WTC11 (cell line): ENCODE measurements at regions not wholly inside any gene's neighbourhood (a gene's known extent, or its start where the extent isn't known, plus 50 kb on each side); places are given as distances from the start of the nearest gene placed in this dataset.

Experiments
- ATAC-seq: fragments of 200-7000 bp; cut with Tn5 transposase; 2 replicates; pipeline ENCODE4 v1.10.0; 2021; ENCODE audit warnings: mild to moderate bottlenecking, moderate library complexity
- CTCF ChIA-PET: fragments of 300-600 bp; sonication (Branson Sonifier 250); formaldehyde crosslinking; loops from one replicate; lab custom pipeline; 2021; ENCODE audit warnings: antibody characterized with exemption; lab: Charles Lee
- POLR2A ChIA-PET: fragments of 350-600 bp; sonication (Branson Sonifier 250); formaldehyde crosslinking; loops from one replicate; lab custom pipeline; 2021; ENCODE audit warnings: antibody characterized with exemption; lab: Charles Lee
- DNase-seq: peaks from one replicate; pipeline ENCODE4 v3.0.0; 2021; ENCODE audit warnings: low spot score
- H3K27ac Mint-ChIP-seq: 2 replicates; pipeline ENCODE4 v1.8.0; 2021; ENCODE audit warnings: mixed read lengths
- H3K27me3 Mint-ChIP-seq: 2 replicates; pipeline ENCODE4 v1.8.0; 2021; ENCODE audit warnings: low read depth, mild to moderate bottlenecking, moderate library complexity, mixed read lengths
- H3K36me3 Mint-ChIP-seq: 2 replicates; pipeline ENCODE4 v1.8.0; 2021; ENCODE audit warnings: mixed read lengths
- H3K4me1 Mint-ChIP-seq: 2 replicates; pipeline ENCODE4 v1.8.0; 2022; ENCODE audit warnings: mixed read lengths
- H3K4me3 Mint-ChIP-seq: 2 replicates; pipeline ENCODE4 v1.8.0; 2021; ENCODE audit warnings: mild to moderate bottlenecking, moderate library complexity, mixed read lengths
- H3K9me3 Mint-ChIP-seq: 2 replicates; pipeline ENCODE4 v1.8.0; 2021; ENCODE audit warnings: mixed read lengths
- CBFB ChIP-seq: sonication (generic); formaldehyde crosslinking; IDR thresholded peaks from 2 replicates; pipeline ENCODE4 v1.8.1; 2022; ENCODE audit warnings: mild to moderate bottlenecking, low read depth, missing genetic modification reagents
- ELF4 ChIP-seq: sonication (generic); formaldehyde crosslinking; IDR thresholded peaks from 2 replicates; pipeline ENCODE4 v1.8.1; 2022; ENCODE audit warnings: low read depth, mild to moderate bottlenecking, moderate library complexity, missing genetic modification reagents
- FOXJ3 ChIP-seq: sonication (generic); formaldehyde crosslinking; IDR thresholded peaks from 2 replicates; pipeline ENCODE4 v1.9.0; 2021; ENCODE audit warnings: missing genetic modification reagents, mild to moderate bottlenecking, borderline replicate concordance
- FOXP1 ChIP-seq: sonication (generic); formaldehyde crosslinking; IDR thresholded peaks from 2 replicates; pipeline ENCODE4 v1.8.0; 2022; ENCODE audit warnings: missing genetic modification reagents, mild to moderate bottlenecking, moderate library complexity, borderline replicate concordance
- FOXP4 ChIP-seq: sonication (generic); formaldehyde crosslinking; IDR thresholded peaks from 2 replicates; pipeline ENCODE4 v1.8.0; 2022; ENCODE audit warnings: mild to moderate bottlenecking, missing genetic modification reagents
- IRF1 ChIP-seq: sonication (generic); formaldehyde crosslinking; IDR thresholded peaks from 2 replicates; pipeline ENCODE4 v1.8.0; 2023; ENCODE audit warnings: missing genetic modification reagents
- IRF2 ChIP-seq: sonication (generic); formaldehyde crosslinking; IDR thresholded peaks from 2 replicates; pipeline ENCODE4 v1.8.0; 2022; ENCODE audit warnings: low read depth, missing genetic modification reagents, borderline replicate concordance
- MXD4 ChIP-seq: fragments of 250-450 bp; sonication (Bioruptor Pico); IDR thresholded peaks from 2 replicates; pipeline ENCODE4 v1.8.0; 2021; ENCODE audit warnings: mild to moderate bottlenecking, moderate library complexity, borderline replicate concordance
- MYBL2 ChIP-seq: sonication (generic); formaldehyde crosslinking; IDR thresholded peaks from 2 replicates; pipeline ENCODE4 v1.8.1; 2023; ENCODE audit warnings: mild to moderate bottlenecking, moderate library complexity, missing genetic modification reagents
- NFATC4 ChIP-seq: fragments of 250-450 bp; sonication (Bioruptor Pico); IDR thresholded peaks from 2 replicates; pipeline ENCODE4 v1.9.0; 2021; ENCODE audit warnings: mild to moderate bottlenecking
- NR1H2 ChIP-seq: sonication (generic); formaldehyde crosslinking; IDR thresholded peaks from 2 replicates; pipeline ENCODE4 v1.9.0; 2021; ENCODE audit warnings: mild to moderate bottlenecking, moderate library complexity, missing genetic modification reagents
- SMAD3 ChIP-seq: sonication (generic); formaldehyde crosslinking; IDR thresholded peaks from 2 replicates; pipeline ENCODE4 v1.8.0; 2022; ENCODE audit warnings: missing genetic modification reagents, mild to moderate bottlenecking, borderline replicate concordance
- SP1 ChIP-seq: sonication (generic); formaldehyde crosslinking; conservative IDR thresholded peaks from 2 replicates; pipeline ENCODE4 v1.8.1; 2022; ENCODE audit warnings: missing genetic modification reagents
- ZNF671 ChIP-seq: fragments of 250-450 bp; sonication (Bioruptor Pico); IDR thresholded peaks from 2 replicates; pipeline ENCODE4 v1.8.0; 2021; ENCODE audit warnings: mild to moderate bottlenecking
- TF ChIP-seq, protein P1 (sequence below): sonication (generic); formaldehyde crosslinking; IDR thresholded peaks from 2 replicates; pipeline ENCODE4 v1.8.0; 2023; ENCODE audit warnings: mild to moderate bottlenecking, missing genetic modification reagents
- TF ChIP-seq, protein P2 (sequence below): sonication (generic); formaldehyde crosslinking; IDR thresholded peaks from 2 replicates; pipeline ENCODE4 v1.8.1; 2023; ENCODE audit warnings: mild to moderate bottlenecking, missing genetic modification reagents
- TF ChIP-seq, protein P3 (sequence below): sonication (generic); formaldehyde crosslinking; IDR thresholded peaks from 2 replicates; pipeline ENCODE4 v1.8.1; 2023; ENCODE audit warnings: mild to moderate bottlenecking, missing genetic modification reagents
- TF ChIP-seq, protein P4 (sequence below): sonication (generic); formaldehyde crosslinking; IDR thresholded peaks from 2 replicates; pipeline ENCODE4 v1.8.1; 2022; ENCODE audit warnings: mild to moderate bottlenecking, missing genetic modification reagents, moderate library complexity, borderline replicate concordance
- TF ChIP-seq, protein P5 (sequence below): sonication (generic); formaldehyde crosslinking; IDR thresholded peaks from 2 replicates; pipeline ENCODE4 v1.8.1; 2023; ENCODE audit warnings: mild to moderate bottlenecking, missing genetic modification reagents, borderline replicate concordance
- TF ChIP-seq, protein P6 (sequence below): sonication (generic); formaldehyde crosslinking; IDR thresholded peaks from 2 replicates; pipeline ENCODE4 v1.8.1; 2023; ENCODE audit warnings: mild to moderate bottlenecking, missing genetic modification reagents, moderate library complexity

DNA sequence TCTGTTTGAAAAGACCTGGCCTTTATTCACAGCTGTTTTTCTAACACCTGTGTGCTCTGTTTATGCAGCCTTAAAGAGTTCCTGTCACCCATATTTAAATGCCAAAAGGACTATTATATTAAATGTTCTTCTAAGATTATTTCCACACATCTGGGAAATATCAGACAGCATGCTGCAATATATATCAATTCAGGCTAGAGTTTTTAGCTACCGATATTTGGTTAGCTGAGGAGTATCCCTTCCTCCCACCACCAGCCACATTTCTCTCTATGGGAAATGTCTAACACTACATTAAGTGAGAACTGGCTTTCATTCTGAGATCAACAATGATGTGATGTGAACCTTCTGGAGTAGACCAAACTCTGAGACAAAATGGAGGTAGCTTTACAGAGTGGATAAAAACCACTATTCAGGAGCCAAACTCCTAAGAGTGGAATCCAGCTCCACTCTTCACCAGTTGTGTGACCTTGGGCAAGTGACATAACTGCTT lies 509.2 kb downstream of the ZNF608 start (continued):
- TF ChIP-seq, protein P1, sequence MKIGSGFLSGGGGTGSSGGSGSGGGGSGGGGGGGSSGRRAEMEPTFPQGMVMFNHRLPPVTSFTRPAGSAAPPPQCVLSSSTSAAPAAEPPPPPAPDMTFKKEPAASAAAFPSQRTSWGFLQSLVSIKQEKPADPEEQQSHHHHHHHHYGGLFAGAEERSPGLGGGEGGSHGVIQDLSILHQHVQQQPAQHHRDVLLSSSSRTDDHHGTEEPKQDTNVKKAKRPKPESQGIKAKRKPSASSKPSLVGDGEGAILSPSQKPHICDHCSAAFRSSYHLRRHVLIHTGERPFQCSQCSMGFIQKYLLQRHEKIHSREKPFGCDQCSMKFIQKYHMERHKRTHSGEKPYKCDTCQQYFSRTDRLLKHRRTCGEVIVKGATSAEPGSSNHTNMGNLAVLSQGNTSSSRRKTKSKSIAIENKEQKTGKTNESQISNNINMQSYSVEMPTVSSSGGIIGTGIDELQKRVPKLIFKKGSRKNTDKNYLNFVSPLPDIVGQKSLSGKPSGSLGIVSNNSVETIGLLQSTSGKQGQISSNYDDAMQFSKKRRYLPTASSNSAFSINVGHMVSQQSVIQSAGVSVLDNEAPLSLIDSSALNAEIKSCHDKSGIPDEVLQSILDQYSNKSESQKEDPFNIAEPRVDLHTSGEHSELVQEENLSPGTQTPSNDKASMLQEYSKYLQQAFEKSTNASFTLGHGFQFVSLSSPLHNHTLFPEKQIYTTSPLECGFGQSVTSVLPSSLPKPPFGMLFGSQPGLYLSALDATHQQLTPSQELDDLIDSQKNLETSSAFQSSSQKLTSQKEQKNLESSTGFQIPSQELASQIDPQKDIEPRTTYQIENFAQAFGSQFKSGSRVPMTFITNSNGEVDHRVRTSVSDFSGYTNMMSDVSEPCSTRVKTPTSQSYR, result no peak
- TF ChIP-seq IRF1 (no peak), CBFB (no peak), NR1H2 (CRISPR knock-in tag) (no peak)
- TF ChIP-seq, protein P2, sequence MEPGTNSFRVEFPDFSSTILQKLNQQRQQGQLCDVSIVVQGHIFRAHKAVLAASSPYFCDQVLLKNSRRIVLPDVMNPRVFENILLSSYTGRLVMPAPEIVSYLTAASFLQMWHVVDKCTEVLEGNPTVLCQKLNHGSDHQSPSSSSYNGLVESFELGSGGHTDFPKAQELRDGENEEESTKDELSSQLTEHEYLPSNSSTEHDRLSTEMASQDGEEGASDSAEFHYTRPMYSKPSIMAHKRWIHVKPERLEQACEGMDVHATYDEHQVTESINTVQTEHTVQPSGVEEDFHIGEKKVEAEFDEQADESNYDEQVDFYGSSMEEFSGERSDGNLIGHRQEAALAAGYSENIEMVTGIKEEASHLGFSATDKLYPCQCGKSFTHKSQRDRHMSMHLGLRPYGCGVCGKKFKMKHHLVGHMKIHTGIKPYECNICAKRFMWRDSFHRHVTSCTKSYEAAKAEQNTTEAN (CRISPR knock-in tag), result no peak

DNA sequence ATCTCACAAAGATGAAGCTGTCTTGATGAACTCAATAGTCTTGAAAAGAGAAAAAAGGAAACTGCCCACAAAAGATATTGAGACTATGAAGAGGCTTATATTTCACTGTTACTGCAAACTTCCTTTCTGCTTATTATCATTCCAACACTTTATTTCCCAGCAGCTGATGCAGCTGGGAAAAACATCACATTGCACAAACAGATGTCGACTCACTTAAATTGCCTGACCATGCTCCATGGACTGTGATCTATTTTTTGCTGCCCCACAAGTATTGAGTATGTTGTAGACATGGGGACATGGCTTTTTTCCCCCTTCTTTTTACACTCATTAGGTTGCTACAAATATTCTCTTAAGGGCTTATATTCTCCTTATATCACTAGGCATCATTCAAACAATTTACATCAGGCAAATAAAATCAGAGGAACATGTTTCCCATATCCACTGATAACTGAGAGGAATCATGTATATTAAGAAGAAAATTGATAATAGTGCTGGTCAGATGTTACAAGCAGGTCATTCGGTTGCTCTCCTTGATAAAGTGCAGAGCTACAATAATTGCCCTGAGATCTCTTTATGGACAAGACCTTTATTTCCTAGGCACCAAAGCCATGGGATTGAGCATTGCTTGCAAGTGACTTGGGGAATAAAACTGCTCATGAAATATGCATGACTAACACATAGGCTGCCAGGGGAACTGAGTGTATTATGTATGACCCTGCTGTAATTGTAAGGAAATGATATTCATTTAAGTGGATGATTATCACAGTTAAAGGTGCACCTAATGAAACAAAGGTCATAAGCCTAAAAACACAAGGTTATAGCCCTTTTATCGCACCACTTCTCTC lies 509.9 kb downstream of the ZNF608 start:
- ChIA-PET CTCF (no interaction called here), POLR2A (interaction anchor here (0.6 kb wide), 1 partner anchor 512 kb away, joined by 5 read pairs; no protein-coding TSS in a partner anchor)
- DNase-seq (no peak), ATAC-seq (no peak)
- Mint-ChIP-seq H3K4me3 (0 out of 2 replicates have a peak overlapping the region, but pooled peaks have one; percentile 5), H3K27me3 (peaks cover 5% of the 10 kb centered on the region; the same call in 1 of the 2 replicates), H3K27ac (0 out of 2 replicates have a peak overlapping the region, but pooled peaks have one; percentile 42), H3K4me1 (peaks cover 68% of the 10 kb centered on the region), H3K36me3 (peaks cover 5% of the 10 kb centered on the region), H3K9me3 (peaks cover 6% of the 10 kb centered on the region)
- TF ChIP-seq, protein P3, sequence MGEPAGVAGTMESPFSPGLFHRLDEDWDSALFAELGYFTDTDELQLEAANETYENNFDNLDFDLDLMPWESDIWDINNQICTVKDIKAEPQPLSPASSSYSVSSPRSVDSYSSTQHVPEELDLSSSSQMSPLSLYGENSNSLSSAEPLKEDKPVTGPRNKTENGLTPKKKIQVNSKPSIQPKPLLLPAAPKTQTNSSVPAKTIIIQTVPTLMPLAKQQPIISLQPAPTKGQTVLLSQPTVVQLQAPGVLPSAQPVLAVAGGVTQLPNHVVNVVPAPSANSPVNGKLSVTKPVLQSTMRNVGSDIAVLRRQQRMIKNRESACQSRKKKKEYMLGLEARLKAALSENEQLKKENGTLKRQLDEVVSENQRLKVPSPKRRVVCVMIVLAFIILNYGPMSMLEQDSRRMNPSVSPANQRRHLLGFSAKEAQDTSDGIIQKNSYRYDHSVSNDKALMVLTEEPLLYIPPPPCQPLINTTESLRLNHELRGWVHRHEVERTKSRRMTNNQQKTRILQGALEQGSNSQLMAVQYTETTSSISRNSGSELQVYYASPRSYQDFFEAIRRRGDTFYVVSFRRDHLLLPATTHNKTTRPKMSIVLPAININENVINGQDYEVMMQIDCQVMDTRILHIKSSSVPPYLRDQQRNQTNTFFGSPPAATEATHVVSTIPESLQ (CRISPR knock-in tag), result no peak
- TF ChIP-seq ELF4, result no peak
- TF ChIP-seq, protein P4, sequence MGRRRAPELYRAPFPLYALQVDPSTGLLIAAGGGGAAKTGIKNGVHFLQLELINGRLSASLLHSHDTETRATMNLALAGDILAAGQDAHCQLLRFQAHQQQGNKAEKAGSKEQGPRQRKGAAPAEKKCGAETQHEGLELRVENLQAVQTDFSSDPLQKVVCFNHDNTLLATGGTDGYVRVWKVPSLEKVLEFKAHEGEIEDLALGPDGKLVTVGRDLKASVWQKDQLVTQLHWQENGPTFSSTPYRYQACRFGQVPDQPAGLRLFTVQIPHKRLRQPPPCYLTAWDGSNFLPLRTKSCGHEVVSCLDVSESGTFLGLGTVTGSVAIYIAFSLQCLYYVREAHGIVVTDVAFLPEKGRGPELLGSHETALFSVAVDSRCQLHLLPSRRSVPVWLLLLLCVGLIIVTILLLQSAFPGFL (CRISPR knock-in tag), result no peak
- no peak for TF ChIP-seq SMAD3 (CRISPR knock-in tag)
- TF ChIP-seq MXD4 (CRISPR knock-in tag), result no peak
- TF ChIP-seq FOXJ3, result no peak
- no peak for TF ChIP-seq ZNF671
- no peak for TF ChIP-seq FOXP1
- no peak for TF ChIP-seq NFATC4 (CRISPR knock-in tag)
- TF ChIP-seq FOXP4, result no peak
- no peak for TF ChIP-seq IRF2 (CRISPR knock-in tag)
- TF ChIP-seq, protein P5, sequence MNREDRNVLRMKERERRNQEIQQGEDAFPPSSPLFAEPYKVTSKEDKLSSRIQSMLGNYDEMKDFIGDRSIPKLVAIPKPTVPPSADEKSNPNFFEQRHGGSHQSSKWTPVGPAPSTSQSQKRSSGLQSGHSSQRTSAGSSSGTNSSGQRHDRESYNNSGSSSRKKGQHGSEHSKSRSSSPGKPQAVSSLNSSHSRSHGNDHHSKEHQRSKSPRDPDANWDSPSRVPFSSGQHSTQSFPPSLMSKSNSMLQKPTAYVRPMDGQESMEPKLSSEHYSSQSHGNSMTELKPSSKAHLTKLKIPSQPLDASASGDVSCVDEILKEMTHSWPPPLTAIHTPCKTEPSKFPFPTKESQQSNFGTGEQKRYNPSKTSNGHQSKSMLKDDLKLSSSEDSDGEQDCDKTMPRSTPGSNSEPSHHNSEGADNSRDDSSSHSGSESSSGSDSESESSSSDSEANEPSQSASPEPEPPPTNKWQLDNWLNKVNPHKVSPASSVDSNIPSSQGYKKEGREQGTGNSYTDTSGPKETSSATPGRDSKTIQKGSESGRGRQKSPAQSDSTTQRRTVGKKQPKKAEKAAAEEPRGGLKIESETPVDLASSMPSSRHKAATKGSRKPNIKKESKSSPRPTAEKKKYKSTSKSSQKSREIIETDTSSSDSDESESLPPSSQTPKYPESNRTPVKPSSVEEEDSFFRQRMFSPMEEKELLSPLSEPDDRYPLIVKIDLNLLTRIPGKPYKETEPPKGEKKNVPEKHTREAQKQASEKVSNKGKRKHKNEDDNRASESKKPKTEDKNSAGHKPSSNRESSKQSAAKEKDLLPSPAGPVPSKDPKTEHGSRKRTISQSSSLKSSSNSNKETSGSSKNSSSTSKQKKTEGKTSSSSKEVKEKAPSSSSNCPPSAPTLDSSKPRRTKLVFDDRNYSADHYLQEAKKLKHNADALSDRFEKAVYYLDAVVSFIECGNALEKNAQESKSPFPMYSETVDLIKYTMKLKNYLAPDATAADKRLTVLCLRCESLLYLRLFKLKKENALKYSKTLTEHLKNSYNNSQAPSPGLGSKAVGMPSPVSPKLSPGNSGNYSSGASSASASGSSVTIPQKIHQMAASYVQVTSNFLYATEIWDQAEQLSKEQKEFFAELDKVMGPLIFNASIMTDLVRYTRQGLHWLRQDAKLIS (CRISPR knock-in tag), result no peak
- TF ChIP-seq SP1 (CRISPR knock-in tag), result no peak
- no peak for TF ChIP-seq MYBL2 (CRISPR knock-in tag)
- TF ChIP-seq, protein P6, sequence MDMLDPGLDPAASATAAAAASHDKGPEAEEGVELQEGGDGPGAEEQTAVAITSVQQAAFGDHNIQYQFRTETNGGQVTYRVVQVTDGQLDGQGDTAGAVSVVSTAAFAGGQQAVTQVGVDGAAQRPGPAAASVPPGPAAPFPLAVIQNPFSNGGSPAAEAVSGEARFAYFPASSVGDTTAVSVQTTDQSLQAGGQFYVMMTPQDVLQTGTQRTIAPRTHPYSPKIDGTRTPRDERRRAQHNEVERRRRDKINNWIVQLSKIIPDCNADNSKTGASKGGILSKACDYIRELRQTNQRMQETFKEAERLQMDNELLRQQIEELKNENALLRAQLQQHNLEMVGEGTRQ (CRISPR knock-in tag), result no peak
